Caki2 (cell line): ENCODE measurements at regions not wholly inside any gene's neighbourhood (a gene's known extent, or its start where the extent isn't known, plus 50 kb on each side); places are given as distances from the start of the nearest gene placed in this dataset.

ENCODE experiments used
- DNase-seq: peaks from one replicate; pipeline ENCODE4 v3.0.0-alpha.2; 2015; ENCODE audit warnings: low read depth
- in situ Hi-C: cut with HindIII; loops from 2 replicates; pipeline ENCODE4 v1.10.0; 2016; ENCODE audit warnings: low sequenced_read_pairs, low pct_unique_long_range_greater_than_20kb, mixed read lengths

GRCh38 chr12:88251798-88252197 lies 109.7 kb downstream of the TMTC3 start:
- DNase-seq, result no peak
- in situ Hi-C loops, result no loop called here

DNA sequence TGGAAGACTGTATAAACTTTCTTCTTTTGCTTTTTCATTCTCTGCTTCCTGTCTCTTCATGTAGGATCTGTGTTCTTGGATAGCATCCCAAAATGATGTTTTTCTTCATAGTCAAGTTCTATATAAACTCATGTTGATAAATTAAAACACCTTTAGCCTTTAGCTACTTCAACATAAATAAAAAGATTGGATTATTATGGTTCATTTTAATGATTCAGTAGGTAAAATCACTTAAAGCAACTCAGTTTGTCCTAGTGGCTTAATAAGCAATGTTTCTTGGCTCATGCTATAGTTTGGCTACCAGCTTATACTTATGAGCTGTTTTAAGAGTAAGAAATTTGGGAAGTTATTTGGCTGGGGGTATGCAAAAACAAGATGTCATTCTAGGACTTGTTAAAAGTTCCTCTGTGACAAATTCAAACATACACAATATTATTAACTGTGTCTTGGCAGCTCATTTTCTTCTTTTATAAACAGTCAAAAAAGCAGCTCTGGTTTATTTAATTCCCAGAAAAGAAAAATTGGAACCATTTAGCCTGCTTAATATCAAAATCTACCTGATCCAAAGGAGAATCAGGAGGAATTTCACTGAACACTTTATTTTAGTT lies 111.4 kb downstream of the TMTC3 start:
- no peak for DNase-seq
- in situ Hi-C loops, result no loop called here

GRCh38 chr12:88255224-88255623 lies 113.1 kb downstream of the TMTC3 start:
- DNase-seq, result no peak
- in situ Hi-C loops, result no loop called here

DNA sequence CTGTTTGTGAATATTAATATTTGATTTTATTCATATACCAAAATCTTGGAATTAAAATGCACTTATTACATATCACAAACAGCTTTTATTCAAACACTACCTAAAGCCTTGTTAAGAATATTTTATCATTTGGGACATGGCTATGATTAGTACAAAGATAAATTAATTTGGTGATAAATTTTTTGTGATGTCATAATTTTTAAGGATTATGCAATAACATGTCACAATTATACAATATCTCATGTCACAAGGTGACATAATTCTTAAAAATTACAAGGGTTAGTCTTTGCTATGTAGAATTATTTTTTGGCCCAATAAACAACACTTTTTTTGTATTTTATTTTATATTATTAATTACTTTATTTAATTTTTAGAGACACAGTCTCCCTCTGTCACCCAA lies 113.7 kb downstream of the TMTC3 start:
- in situ Hi-C loops, result no loop called here
- no peak for DNase-seq

- DNase-seq, result no peak
- in situ Hi-C loops, result no loop called here
Measured at GRCh38 chr12:88258396-88258795, 116.3 kb downstream of the TMTC3 start.

DNA sequence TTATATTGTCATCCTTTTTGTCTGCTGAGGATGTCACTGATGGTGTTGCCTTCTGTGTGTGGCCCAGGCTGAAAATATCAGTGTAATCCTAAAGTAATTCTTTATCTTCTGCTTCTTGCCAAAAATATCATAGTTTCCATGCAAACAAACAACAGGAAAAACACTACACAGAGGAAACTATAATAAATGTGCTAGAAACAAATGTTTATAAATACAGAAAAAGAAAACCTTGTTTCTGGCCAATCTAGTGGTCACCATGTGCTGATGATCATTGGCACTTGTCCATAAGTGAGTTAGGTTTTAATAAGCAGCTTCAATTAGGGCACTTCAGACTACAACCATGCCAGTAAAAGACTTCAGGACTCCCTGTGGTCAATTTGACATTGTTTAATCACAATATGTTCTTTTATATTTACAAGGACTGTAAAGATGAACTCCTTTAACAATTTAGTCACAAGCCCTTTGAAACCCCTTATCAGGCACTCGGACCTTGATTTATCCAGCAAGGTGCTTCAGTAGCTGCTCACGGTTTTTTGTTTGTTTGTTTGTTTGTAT lies 124.8 kb downstream of the TMTC3 start:
- DNase-seq, result no peak
- in situ Hi-C loops, result no loop called here

DNA sequence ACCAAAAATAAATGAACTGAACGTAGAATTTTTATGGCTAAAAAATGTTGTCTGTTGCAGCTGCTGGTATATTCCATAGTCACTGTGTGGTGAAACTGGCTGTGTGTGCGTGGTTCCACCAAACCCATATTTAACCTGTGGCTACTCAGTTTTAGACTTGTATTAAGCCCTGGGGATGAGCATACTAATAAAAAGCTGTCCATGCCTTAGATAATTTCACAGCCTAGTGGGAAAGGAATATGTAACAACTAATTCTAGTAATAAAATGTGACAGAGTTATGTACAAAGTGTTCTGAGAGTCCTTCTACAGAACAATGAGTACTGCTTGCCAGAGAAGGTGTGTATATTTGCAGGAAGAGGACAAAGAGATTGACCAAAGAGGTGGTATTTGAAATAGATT lies 125.5 kb downstream of the TMTC3 start:
- no peak for DNase-seq
- in situ Hi-C loops, result no loop called here

DNA sequence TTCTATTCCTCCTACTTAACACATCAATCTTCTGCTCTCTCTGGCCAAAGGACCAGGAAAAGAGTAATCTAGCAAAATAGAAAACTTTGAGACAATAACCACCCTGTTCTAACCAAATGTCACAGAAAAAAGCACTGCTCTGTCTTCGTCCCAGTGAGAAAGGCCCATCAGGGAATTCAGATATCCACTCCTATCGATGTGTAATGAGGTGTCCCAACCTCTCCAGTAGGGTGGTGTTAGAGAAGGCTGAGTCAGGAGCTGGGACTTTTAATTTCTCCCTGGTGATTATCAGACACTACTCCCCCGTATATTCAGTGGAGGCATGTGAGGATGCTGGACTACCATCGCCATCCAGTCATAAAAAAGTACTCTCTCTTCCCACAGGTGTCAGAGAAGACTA lies 130.3 kb downstream of the TMTC3 start:
- DNase-seq, result no peak
- in situ Hi-C loops, result no loop called here

GRCh38 chr12:88273450-88273849 lies 131.3 kb downstream of the TMTC3 start:
- DNase-seq, result no peak
- in situ Hi-C loops, result no loop called here

DNA sequence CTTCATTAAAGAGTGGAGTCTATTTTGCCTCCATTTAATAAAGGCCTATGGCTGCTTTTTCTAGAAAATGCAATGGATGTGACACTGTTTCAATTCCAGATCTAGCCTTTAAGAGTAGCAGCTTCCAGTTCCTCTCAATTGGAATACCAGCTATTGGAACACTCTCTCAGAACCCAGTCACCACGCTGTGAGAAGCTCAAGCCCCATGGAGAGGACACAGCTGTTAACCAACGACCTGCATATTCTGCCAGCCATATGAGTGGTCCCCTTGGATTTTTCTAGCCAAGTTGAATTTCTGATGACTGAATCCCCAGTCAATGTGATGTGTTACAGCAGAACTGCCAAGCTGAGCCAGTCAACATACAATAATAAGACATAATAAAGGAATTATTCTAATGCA lies 131.8 kb downstream of the TMTC3 start:
- no peak for DNase-seq
- in situ Hi-C loops, result no loop called here

- no peak for DNase-seq
- in situ Hi-C loops, result no loop called here
Measured at GRCh38 chr12:88291498-88292131, 149.5 kb downstream of the TMTC3 start.

GRCh38 chr12:88298014-88298682 lies 156.0 kb downstream of the TMTC3 start:
- in situ Hi-C loops, result no loop called here
- DNase-seq, result no peak

GRCh38 chr12:88298761-88299242 lies 156.7 kb downstream of the TMTC3 start:
- DNase-seq, result peak; percentile 96
- in situ Hi-C loops, result no loop called here

DNA sequence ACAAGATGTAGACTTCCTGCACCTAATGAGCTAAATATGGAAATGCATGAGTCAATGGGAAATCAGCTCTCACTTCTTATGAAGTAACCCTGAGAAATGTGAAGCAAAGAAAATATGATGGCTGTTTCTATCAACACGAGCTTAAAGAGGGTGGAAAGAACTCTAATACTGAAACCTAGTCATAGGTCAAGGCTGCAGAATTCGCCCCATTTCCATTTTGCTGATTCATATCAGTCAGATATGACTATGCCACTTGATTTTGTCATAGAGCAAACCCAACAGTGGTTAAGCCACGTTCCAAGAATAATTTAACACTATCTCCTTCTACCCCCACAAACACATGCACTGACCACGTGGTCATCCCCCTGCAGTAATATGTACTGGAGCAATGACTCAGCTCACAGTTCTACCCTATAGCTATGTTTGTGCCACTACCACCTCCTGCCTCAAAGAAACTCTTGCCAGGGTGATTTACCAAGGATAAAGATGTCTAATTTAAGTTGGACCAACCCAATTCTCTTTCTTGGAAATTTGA lies 157.5 kb downstream of the TMTC3 start:
- in situ Hi-C loops, result no loop called here
- DNase-seq, result peak; percentile 97

GRCh38 chr12:88300931-88301330 lies 158.8 kb downstream of the TMTC3 start:
- peak; percentile 30 for DNase-seq
- in situ Hi-C loops, result no loop called here

GRCh38 chr12:88303335-88303734 lies 161.2 kb downstream of the TMTC3 start:
- in situ Hi-C loops, result no loop called here

DNA sequence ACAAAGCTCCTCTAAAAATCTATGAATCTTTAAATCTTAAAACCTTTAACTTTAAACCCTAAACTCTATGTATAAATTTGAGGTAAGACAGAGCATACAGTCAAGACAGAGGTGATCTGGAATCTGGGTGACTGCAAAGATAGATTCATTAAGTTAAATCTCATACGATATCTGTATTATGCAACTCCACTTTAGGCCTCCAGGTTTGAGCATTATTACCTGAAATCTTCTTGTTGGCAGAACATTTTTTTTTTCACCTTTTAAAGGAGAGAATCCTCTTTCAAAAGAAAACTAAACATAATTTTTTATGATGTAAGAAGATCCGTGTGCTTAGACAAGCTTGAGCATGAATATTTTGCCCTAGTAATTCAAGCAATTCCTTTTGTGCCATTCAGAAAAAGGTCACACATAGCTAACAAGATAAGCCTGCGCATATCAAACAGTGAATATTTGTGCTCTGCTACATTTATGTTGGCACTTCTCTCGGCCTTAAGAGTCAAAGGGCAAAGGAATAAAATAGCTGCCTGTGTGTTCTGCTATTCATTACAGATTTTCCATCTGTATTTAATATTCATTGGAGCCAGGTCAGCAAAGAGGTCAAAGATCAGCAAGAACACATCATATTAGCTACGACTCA lies 163.3 kb downstream of the TMTC3 start:
- DNase-seq, result no peak
- in situ Hi-C loops, result no loop called here

More at GRCh38 chr12:88303335-88303734, 161.2 kb downstream of the TMTC3 start:
- no peak for DNase-seq

DNA sequence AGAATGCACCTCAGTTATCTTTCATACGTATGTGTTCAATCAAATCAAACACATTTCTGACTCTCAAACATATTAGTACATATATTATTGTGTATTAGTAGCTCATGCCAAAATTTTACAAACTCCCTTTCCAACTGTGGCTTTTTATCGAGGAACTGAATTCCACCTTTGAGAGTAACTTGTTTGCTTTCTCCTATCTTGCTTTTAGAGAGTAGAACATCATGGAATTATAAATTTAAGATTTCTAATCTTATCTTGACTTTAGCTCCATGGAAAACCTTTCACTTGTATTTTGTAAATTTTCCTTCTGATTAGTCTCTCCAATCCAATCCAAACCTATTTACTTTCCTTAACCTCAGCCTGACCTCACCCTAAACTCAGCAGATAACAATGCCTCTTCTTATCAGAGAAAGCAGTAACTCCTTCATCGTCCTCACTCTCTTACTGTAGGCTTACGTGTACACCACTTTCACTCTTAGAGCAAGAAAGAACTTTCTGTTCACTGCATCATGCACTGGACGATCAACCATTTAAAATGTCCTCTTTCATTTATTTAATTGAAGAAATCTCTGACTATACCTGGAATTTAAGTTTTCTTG lies 164.5 kb downstream of the TMTC3 start:
- no peak for DNase-seq
- in situ Hi-C loops, result no loop called here
